ENCODE measurements at regions not wholly inside any gene's neighbourhood (a gene's known extent, or its start where the extent isn't known, plus 50 kb on each side); places are given as distances from the start of the nearest gene placed in this dataset.

- peaks cover 8% of the 10 kb centered on the region; the same call in 1 of the 3 replicates for H3K4me1 ChIP-seq
- no peak overlapping the region for H3K27ac ChIP-seq
- no peak overlapping the region for H3K4me3 ChIP-seq
- no peak for FAIRE-seq
- no peak overlapping the region for H3K4me2 ChIP-seq
- TF ChIP-seq ESRRA (IDR thresholded peaks at IDR 0.05; ENCODE audit: borderline replicate concordance, low read length) (no peak), RFX5 (IDR thresholded peaks at IDR 0.05) (no peak), ZC3H11A (IDR thresholded peaks at IDR 0.05) (no peak), HEYL (CRISPR knock-in tag; IDR thresholded peaks at IDR 0.05) (no peak), NPAS2 (CRISPR knock-in tag; IDR thresholded peaks at IDR 0.05; ENCODE audit: borderline replicate concordance) (no peak), RARB (CRISPR knock-in tag; IDR thresholded peaks at IDR 0.05) (no peak), CTCF (IDR thresholded peaks at IDR 0.05) (no peak), HOXB13 (CRISPR knock-in tag; IDR thresholded peaks at IDR 0.05; ENCODE audit: low read depth) (no peak), EP300 (IDR thresholded peaks at IDR 0.05) (no peak), RNF2 (IDR thresholded peaks at IDR 0.05; ENCODE audit: borderline replicate concordance, low read depth) (no peak), FOXS1 (CRISPR knock-in tag; IDR thresholded peaks at IDR 0.05) (no peak), TFCP2L1 (CRISPR knock-in tag; IDR thresholded peaks at IDR 0.05) (no peak)
- no peaks in the 10 kb centered on the region for H3K9me3 ChIP-seq
- 95% methylated on average over 10 of the region's 10 CpGs for WGBS (ENCODE audit: missing lambda C conversion rate)
- no peak for ATAC-seq
- ChIA-PET CTCF (interaction anchor here (1.4 kb wide), 1 partner anchor 10 kb away, joined by 3 read pairs; no protein-coding TSS in a partner anchor), POLR2A (no interaction called here)
- DNase-seq (ENCODE audit: low read depth in 1 of 2, low spot score in 1 of 2) = no peak
These were observed 68.5 kb downstream of the SHANK2 start for GRCh38 chr11:71183878-71184277.

GRCh38 chr11:71182791-71183677, 69.3 kb downstream of the SHANK2 start:
- Histone ChIP-seq H3K27ac (no peak overlapping the region), H3K4me1 (peaks cover 8% of the 10 kb centered on the region; the same call in 1 of the 3 replicates), H3K4me3 (no peak overlapping the region), H3K4me2 (no peak overlapping the region), H3K9me3 (no peaks in the 10 kb centered on the region; the same call in 2 of the 3 replicates)
- DNase-seq (ENCODE audit: low read depth in 1 of 2, low spot score in 1 of 2) (no peak), ATAC-seq (no peak; a peak in 1 of 6 replicates), FAIRE-seq (no peak)
- ChIA-PET POLR2A (no interaction called here), CTCF (interaction anchor here (1.4 kb wide), 1 partner anchor 11 kb away, joined by 3 read pairs; no protein-coding TSS in a partner anchor)
- WGBS (ENCODE audit: missing lambda C conversion rate) = 92% methylated on average over 14 of the region's 14 CpGs
- no peak for TF ChIP-seq ATOH8 (CRISPR knock-in tag; IDR thresholded peaks at IDR 0.05; ENCODE audit: low read depth)
- TF ChIP-seq PBX3 (IDR thresholded peaks at IDR 0.05) = no peak
- TF ChIP-seq RNF2 (IDR thresholded peaks at IDR 0.05; ENCODE audit: borderline replicate concordance, low read depth) = no peak
- TF ChIP-seq CEBPB (IDR thresholded peaks at IDR 0.05) = no peak
- TF ChIP-seq EHF (CRISPR knock-in tag; IDR thresholded peaks at IDR 0.05) = no peak
- no peak for TF ChIP-seq RCOR1 (IDR thresholded peaks at IDR 0.05; ENCODE audit: low read depth, low read length)

GRCh38 chr11:71181566-71181965, 70.8 kb downstream of the SHANK2 start:
- CTCF ChIA-PET = no interaction called here
- FAIRE-seq (no peak), ATAC-seq (no peak), DNase-seq (ENCODE audit: low read depth in 1 of 2, low spot score in 1 of 2) (no peak)
- H3K4me1 ChIP-seq = peaks cover 8% of the 10 kb centered on the region; the same call in 1 of the 3 replicates
- POLR2A ChIA-PET = no interaction called here
- 93% methylated on average over 13 of the region's 14 CpGs for WGBS (ENCODE audit: missing lambda C conversion rate)
- H3K9me3 ChIP-seq = peaks cover 12% of the 10 kb centered on the region
- no peak overlapping the region for H3K27ac ChIP-seq
- H3K4me3 ChIP-seq = no peak overlapping the region
- no peak overlapping the region for H3K4me2 ChIP-seq
- no peak for TF ChIP-seq CEBPB (IDR thresholded peaks at IDR 0.05)
- TF ChIP-seq POLR2A (IDR thresholded peaks at IDR 0.05; ENCODE audit: low read length) = no peak

All from A549 (cell line).